SU-DHL-6 (cell line): ENCODE measurements at regions not wholly inside any gene's neighbourhood (a gene's known extent, or its start where the extent isn't known, plus 50 kb on each side); places are given as distances from the start of the nearest gene placed in this dataset.

Experiments used
- EZH2phosphoT487 ChIP-seq: fragments of 200-600 bp; sonication (generic), shearing (Covaris generic); conservative IDR thresholded peaks from 2 replicates; pipeline ENCODE4 v1.6.1; 2018; ENCODE audit warnings: mild to moderate bottlenecking, antibody characterized with exemption, low read length, moderate library complexity, mixed read lengths
- TF ChIP-seq, protein P1 (sequence below): fragments of 200-600 bp; sonication (generic); IDR thresholded peaks from one replicate; pipeline ENCODE4 v1.5.1; 2017; ENCODE audit warnings: antibody characterized with exemption, mild to moderate bottlenecking, low read length, moderate library complexity; ENCODE audit not compliant: insufficient read depth, poor library complexity, severe bottlenecking

DNA sequence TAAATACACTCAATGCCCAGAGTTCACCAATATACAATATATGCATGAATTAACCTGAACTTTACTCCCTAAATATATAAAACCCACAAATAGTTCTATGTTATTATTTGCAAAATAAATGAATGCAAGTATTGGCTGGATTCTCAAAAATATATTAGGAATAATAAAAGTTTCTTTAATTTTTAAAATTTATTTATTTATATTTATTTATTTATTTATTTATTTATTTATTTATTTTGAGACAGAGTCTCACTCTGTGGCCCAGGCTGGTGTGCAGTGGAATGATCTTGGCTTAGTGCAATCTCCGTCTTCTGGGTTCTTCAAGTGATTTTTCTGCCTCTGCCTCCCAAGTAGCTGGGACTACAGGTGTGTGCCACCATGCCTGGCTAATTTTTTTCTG is 88.7 kb upstream of the TMEFF2 start:
- TF ChIP-seq, protein P1, sequence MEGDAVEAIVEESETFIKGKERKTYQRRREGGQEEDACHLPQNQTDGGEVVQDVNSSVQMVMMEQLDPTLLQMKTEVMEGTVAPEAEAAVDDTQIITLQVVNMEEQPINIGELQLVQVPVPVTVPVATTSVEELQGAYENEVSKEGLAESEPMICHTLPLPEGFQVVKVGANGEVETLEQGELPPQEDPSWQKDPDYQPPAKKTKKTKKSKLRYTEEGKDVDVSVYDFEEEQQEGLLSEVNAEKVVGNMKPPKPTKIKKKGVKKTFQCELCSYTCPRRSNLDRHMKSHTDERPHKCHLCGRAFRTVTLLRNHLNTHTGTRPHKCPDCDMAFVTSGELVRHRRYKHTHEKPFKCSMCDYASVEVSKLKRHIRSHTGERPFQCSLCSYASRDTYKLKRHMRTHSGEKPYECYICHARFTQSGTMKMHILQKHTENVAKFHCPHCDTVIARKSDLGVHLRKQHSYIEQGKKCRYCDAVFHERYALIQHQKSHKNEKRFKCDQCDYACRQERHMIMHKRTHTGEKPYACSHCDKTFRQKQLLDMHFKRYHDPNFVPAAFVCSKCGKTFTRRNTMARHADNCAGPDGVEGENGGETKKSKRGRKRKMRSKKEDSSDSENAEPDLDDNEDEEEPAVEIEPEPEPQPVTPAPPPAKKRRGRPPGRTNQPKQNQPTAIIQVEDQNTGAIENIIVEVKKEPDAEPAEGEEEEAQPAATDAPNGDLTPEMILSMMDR: no peak
- TF ChIP-seq EZH2phosphoT487: no peak
